KG1 (cell line): ENCODE measurements at regions not wholly inside any gene's neighbourhood (a gene's known extent, or its start where the extent isn't known, plus 50 kb on each side); places are given as distances from the start of the nearest gene placed in this dataset.
"Not testable (repeated sequence)": the region's sequence is repeated elsewhere in the genome, so short reads cannot be mapped to it uniquely, and the experiment has no call there.

Source experiments
- DNase-seq: peaks from one replicate; lab custom pipeline; 2025; lab: John Stamatoyannopoulos, UW

DNA sequence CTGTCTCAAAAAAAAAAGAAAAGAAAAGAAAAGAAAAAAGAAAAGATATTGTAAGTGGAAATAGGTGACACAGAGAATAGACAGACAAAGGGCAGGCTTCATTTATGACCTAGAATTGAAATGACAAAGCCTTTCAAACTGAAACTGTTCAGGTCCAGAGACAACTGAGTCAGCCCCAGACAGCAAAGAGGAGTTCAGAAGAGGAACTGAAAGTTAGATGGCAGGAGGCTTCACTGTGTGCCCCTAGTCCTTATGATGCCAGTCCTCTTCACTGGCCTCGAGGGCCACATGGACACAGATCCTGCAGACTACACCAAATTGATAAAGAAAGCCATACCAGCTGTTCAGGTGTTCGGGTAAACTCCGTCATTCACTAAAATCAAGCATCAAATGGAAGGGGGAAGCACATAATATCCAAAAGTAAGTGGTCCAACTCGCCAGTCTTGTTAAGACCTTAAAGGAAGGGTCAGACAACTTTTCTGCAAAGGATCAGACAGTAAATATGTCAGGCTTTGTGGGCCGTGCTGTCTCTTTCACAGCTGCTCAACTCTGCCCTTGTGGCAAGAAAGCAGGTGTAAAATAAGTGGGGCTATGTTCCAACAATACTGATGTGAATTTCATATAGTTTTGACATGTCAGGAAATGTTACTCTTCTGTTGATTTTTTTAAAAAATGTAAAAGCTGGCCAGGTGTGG is 231.9 kb upstream of the MGAT5 start:
- DNase-seq, result no peak

GRCh38 chr2:134023854-134024253 is 230.0 kb upstream of the MGAT5 start:
- no peak for DNase-seq

DNA sequence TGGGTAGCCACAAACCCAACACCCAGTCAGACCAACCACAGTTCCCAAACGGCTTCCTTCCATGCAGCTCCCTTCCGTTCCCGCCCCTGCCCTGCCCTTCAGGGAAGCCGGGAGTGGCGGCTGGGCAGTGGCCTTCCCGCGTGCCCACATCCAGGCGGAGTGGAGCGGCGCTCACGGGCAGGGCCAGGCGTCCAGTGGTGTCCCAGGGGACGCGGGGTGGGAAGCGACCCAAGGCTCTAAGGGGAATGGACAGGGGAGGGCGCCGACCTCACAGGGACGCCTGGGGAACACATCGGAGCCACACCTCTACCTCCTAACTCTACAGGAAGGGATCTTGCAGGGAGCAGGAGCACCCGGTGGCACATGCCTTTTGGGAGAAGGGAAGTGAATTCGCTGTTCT is 225.9 kb upstream of the MGAT5 start:
- DNase-seq, result no peak

DNA sequence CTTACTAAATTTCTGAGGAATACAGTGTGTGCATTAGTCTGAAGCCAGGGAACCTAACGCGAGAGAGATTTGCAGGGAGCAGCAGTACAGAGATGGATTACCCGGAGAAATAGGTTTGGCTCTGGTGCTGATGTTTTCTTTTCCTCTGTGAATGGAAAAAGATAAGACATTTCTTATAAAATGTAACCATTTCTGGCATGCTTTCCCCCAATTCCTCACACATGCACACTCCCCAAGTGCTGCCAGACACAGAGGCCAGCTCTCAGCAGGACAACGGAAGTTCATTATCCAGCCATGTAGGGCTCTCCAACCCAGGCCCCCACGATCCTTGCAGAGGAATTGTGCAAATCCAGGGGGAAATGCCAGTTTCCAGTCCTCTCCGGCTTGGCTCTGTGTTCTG is 224.5 kb upstream of the MGAT5 start:
- no peak for DNase-seq

DNA sequence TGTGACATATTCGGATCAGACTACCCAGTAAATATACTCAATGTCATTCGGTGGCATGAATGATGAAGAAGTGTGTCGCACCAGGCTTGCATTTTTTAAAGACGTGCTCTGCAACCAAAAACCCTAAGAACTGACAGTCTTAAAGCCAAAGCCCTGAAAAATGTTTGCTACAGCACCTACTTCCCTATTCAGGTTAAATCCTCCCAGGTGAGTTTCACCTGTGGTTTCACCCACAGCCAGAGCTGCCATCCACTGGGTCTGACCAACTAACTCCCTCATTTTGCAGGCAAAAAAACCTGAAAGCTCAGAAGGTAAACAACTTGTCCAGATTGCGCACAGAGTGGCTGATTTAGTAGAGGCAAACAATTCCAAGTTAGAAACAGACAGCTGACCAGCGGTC is 222.3 kb upstream of the MGAT5 start:
- DNase-seq, result no peak

DNA sequence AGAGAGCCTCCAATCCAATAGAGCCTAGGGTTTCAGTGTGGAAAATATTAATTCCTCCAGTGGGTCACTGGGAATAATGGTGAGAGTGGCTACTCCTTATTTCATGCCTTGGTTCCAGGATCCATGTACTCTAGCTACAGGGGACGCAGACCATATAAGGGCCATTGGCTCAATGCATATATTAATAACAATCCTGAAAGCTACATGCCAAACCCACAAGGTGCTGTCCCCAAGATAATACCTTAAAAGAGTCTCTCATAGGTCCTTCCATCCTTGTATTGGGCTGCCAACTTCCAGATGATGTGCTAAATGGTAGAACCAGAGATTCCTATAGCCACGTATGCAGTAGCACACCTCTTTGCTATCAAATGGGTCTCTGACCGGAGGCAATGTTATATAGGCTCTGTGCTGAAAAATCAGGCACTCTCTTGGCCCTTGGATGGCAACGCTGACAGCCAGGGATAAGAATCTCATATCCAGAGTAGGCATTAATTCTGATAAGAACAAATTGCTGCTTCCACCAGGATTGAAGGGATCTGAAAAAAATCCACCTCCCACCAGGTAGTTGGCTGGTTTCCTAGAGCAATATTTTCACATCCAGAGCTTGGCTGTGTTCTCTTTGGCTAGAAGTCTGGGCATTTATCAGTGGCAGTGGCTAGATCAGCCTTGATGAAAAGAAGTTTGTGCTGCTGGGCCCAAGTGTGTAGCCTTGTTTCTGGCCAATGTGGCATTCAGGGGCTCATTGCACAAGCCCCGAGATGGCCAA is 218.1 kb upstream of the MGAT5 start:
- DNase-seq, result no peak

GRCh38 chr2:134039912-134040581 is 213.8 kb upstream of the MGAT5 start:
- DNase-seq, result no peak

GRCh38 chr2:134040626-134041172 is 213.2 kb upstream of the MGAT5 start:
- not testable (repeated sequence) for DNase-seq

- DNase-seq, result no peak
Measured at GRCh38 chr2:134041877-134042276, 212.0 kb upstream of the MGAT5 start.

DNA sequence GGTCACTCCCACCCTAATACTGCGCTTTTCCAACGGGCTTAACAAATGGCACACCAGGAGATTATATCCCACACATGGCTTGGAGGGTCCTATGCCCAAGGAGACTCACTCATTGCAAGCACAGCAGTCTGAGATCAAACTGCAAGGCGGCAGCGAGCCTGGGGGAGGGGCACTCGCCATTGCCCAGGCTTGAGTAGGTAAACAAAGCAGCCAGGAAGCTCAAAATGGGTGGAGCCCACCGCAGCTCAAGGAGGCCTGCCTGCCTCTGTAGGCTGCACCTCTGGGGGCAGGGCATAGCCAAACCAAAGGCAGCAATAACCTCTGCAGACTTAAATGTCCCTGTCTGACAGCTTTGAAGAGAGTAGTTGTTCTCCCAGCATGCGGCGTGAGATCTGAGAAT is 210.8 kb upstream of the MGAT5 start:
- not testable (repeated sequence) for DNase-seq

GRCh38 chr2:134052173-134052572 is 201.7 kb upstream of the MGAT5 start:
- no peak for DNase-seq

GRCh38 chr2:134056173-134056572 is 197.7 kb upstream of the MGAT5 start:
- no peak for DNase-seq

DNA sequence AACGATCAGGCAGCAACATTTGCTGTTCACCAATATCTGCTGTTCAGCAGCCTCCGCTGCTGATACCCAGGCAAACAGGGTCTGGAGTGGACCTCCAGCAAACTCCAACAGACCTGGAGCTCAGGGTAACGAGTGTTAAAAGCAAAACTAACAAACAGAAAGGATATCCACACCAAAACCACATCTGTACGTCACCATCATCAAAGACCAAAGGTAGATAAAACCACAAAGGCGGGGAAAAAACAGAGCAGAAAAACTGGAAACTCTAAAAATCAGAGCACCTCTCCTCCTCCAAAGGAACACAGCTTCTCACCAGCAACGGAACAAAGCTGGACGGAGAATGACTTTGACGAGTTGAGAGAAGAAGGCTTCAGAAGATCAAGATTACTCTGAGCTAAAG is 192.8 kb upstream of the MGAT5 start:
- DNase-seq, result not testable (repeated sequence)

DNA sequence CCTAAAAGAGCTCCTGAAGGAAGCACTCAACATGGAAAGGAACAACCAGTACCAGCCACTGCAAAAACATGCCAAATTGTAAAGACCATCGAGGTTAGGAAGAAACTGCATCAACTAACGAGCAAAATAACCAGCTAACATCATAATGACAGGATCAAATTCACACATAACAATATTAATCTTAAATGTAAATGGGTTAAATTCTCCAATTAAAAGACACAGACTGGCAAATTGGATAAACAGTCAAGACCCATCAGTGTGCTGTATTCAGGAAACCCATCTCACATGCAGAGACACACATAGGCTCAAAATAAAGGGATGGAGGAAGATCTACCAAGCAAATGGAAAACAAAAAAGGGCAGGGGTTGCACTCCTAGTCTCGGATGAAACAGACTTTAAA is 191.6 kb upstream of the MGAT5 start:
- not testable (repeated sequence) for DNase-seq

- DNase-seq, result not testable (repeated sequence)
Measured at GRCh38 chr2:134063916-134064315, 190.0 kb upstream of the MGAT5 start.

GRCh38 chr2:134070281-134070741 is 183.6 kb upstream of the MGAT5 start:
- DNase-seq, result no peak

- DNase-seq, result no peak
Measured at GRCh38 chr2:134072341-134072740, 181.5 kb upstream of the MGAT5 start.

DNA sequence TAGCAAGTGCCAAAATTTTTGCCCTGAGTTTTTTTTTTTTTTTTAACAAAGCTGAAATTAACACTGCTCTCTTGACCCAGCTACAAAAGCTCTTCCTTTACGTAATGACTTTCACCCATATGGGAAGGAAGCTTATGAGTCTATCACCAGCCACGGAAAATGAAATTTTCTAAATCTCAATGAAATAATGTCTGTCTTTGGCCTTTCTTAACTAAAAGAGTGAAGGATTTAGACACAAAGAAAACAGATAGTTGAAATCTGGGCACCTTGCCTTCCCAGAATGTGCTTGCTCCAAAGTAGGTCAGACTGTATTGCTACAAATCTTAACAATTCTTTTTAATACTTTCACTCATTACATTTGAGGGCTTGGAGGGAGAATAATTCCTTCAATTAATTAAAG is 180.8 kb upstream of the MGAT5 start:
- no peak for DNase-seq

- DNase-seq, result no peak
Measured at GRCh38 chr2:134074619-134075018, 179.3 kb upstream of the MGAT5 start.

GRCh38 chr2:134075204-134075603 is 178.7 kb upstream of the MGAT5 start:
- no peak for DNase-seq

GRCh38 chr2:134078354-134078753 is 175.5 kb upstream of the MGAT5 start:
- no peak for DNase-seq

GRCh38 chr2:134079373-134079772 is 174.5 kb upstream of the MGAT5 start:
- no peak for DNase-seq
